RWPE1 (cell line): ENCODE measurements at regions not wholly inside any gene's neighbourhood (a gene's known extent, or its start where the extent isn't known, plus 50 kb on each side); places are given as distances from the start of the nearest gene placed in this dataset.

ENCODE experiments used
- CTCF ChIA-PET: fragments of 350-600 bp; sonication (Branson Sonifier 250); formaldehyde crosslinking; extraction: SDS; loops from one replicate; lab custom pipeline; 2021; lab: Yijun Ruan, JAX
- POLR2A ChIA-PET: fragments of 400-600 bp; formaldehyde crosslinking; extraction: SDS; loops from one replicate; lab custom pipeline; 2020; ENCODE audit warnings: antibody characterized with exemption; ENCODE audit not compliant: low non-redundant PET; lab: Yijun Ruan, JAX
- DNase-seq: peaks from one replicate; pipeline ENCODE4 v3.0.0; 2012; ENCODE audit warnings: low spot score
- H3K27ac ChIP-seq: fragments of 450-650 bp; 2 replicates; pipeline ENCODE4 v1.5.1; 2017
- TF ChIP-seq, protein P1 (sequence below): fragments of 450-650 bp; conservative IDR thresholded peaks from 2 replicates; pipeline ENCODE4 v1.5.1; 2017; ENCODE audit warnings: low read depth, mild to moderate bottlenecking

DNA sequence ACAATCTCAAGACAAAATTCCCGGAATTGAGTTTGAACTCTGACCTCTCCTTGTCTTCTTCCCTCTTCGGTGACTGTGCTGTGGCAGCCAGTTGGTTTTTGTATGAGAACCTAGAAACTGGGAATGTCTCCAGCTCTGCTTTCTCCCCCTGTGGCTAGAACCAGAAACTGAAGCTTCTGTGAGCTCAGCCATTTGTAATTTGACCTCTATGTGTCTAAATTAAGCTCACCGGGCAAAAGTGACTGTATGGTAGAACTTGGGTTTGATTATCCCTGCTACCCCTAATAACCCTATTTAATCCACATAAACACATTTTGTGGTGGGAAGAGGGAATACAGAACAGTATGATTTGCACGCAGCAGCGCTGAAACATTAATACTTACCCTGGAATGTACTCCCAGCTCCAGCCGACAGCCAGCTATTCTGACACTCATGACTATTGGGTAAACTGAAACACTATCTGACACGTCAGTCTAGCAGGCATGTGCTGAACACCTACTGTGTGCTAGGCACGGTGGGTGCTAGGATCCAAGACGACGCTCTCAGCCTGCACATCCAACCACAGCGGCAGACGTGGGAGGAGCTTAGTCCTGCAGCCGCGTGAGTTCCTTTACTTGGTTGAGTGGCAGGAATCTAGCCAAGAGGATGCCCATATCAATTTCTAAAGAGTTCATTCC is 324.8 kb downstream of the SFMBT2 start:
- no peak overlapping the region for H3K27ac ChIP-seq
- TF ChIP-seq, protein P1, sequence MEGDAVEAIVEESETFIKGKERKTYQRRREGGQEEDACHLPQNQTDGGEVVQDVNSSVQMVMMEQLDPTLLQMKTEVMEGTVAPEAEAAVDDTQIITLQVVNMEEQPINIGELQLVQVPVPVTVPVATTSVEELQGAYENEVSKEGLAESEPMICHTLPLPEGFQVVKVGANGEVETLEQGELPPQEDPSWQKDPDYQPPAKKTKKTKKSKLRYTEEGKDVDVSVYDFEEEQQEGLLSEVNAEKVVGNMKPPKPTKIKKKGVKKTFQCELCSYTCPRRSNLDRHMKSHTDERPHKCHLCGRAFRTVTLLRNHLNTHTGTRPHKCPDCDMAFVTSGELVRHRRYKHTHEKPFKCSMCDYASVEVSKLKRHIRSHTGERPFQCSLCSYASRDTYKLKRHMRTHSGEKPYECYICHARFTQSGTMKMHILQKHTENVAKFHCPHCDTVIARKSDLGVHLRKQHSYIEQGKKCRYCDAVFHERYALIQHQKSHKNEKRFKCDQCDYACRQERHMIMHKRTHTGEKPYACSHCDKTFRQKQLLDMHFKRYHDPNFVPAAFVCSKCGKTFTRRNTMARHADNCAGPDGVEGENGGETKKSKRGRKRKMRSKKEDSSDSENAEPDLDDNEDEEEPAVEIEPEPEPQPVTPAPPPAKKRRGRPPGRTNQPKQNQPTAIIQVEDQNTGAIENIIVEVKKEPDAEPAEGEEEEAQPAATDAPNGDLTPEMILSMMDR = no peak
- POLR2A ChIA-PET = no interaction called here
- CTCF ChIA-PET = no interaction called here
- DNase-seq = no peak

DNA sequence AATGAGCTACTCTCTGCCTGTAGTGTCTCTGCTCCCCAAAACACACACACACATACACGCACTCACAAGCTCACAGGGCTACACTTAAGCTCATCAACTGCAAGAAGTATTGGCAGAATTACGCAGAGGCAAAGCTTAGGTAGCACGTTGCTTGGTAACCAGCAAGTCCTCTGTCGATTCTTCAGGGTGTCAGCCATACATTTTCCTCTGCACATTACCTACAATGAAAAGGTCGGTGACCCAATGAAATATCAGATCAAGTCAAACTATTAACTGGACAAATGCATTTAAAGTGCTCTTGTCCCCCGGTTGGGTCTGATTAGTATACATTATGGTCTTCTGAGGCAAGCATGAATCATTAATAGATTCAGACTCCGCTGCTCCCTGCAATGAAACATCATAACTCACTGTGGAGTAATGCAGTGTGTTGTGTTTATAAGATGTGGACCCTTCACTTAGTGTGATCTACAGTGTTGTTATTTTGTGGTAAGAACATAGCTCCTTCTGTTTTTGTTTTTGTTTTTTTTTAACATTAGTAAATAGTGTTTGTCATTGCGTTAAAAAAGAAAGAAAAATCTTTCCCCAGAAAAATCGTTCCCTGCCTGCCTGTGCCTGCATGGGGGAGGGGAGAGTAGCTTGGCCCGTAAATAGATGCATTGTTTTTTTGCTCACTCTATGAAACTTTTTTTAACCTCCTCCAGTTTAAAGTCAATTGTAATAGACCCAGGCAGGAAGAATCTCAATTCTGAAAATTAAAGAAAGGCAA is 325.5 kb downstream of the SFMBT2 start:
- CTCF ChIA-PET = interaction anchor here (0.6 kb wide), 1 partner anchor 440 kb away, joined by 4 read pairs; no protein-coding TSS in a partner anchor
- TF ChIP-seq, protein P1 = no peak
- POLR2A ChIA-PET = no interaction called here
- H3K27ac ChIP-seq = no peak overlapping the region
- DNase-seq = no peak

DNA sequence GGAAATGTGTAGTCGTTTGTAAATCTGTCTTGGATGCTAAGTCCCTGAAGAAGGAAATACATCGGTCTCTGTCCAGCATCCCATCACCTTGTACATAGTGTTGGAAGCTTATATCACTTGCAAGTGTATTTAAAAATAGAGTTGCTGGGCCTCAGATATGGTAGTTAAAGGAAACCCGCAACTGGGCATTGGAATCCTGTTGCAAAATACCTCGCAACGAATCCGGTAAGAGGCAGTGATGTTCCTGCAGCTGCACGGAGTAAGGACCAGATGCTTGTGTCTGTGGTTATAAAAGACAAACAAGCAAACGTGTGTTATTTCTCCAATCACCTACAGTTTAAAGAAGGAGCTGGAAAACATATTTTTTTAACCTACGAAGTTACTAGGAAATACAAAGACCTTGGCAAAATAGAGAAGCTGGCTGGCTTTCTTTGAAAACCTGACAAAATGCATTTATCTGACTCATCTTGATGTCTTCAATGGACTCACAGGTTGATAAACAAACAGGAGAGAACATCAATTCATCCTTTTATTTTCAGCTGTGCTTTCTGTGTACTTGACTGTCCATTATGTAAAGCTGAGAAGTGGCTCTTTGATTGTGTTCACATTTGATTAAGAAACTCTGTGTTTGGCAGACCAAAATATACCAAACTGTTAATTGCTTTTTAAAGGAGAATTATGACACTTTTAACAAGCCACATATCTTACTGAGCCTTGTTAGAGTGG is 326.4 kb downstream of the SFMBT2 start:
- DNase-seq = no peak
- TF ChIP-seq, protein P1 = no peak
- no peak overlapping the region for H3K27ac ChIP-seq
- POLR2A ChIA-PET = no interaction called here
- CTCF ChIA-PET = no interaction called here

DNA sequence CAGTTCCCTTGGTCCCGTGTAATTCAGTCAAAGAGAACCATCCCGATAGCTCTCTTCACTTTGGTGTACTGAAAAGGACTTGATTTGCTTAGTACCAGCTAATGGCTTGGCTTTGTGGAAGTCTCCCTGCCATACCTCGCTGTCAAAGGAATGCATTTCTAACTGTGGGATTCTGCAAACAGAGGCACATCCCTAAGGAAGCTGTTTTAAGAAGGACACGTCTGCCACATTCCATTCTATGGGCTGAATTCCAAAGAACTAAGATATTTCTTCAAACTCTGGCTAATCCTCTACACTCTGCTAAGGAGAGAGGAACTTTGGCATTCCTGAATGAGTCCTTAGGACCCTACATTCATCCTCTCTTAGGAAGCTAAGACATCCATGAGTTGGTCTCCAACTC is 327.9 kb downstream of the SFMBT2 start:
- ChIA-PET CTCF (interaction anchor here (0.6 kb wide), 1 partner anchor 154 kb away, joined by 3 read pairs; no protein-coding TSS in a partner anchor), POLR2A (no interaction called here)
- no peak for DNase-seq

DNA sequence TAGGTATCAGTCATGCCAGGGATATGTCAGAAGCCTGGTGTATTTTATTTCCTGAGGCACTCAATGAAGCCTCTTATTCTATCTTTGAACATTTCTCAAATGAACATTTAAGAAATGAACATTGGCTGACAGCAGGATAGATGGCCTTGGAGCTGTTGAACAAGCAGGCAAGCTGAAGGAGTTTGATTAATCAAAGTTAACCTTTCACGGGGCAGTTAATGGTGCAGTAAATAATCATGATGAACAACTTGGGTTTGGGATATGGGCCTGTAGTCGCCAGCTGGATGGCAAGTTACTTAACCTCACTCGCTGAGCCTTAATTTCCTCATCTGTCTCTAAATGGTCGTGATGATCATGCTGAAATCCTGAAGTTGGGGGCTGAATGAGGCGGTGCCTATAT is 333.0 kb downstream of the SFMBT2 start:
- TF ChIP-seq, protein P1 = no peak
- DNase-seq = no peak
- ChIA-PET POLR2A (no interaction called here), CTCF (interaction anchor here (0.9 kb wide), 1 partner anchor 158 kb away, joined by 3 read pairs; no protein-coding TSS in a partner anchor)
- no peak overlapping the region for H3K27ac ChIP-seq

More for the DNA sequence above, 327.9 kb downstream of the SFMBT2 start:
- TF ChIP-seq, protein P1 = no peak
- no peak overlapping the region for H3K27ac ChIP-seq

DNA sequence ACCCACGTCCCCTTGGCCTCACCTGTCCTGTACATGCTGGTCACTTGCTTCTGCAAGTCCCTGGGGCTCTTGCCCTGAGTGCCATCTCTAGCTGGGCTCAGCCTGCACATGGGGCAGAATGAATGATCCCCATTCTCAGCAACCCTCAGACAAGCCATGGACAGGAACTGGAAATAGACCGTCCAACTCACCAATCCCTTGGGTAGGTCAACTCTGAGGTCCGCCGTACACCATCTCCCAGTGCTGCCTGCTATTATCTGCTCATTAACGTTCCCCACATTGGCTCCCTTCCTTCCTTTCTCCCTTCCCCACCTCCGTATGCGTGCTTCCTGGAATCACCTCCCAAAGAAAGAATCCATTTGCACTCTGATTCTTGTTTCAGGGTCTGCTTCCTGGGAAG is 335.0 kb downstream of the SFMBT2 start:
- ChIA-PET POLR2A (no interaction called here), CTCF (no interaction called here)
- H3K27ac ChIP-seq = no peak overlapping the region
- DNase-seq = no peak
- TF ChIP-seq, protein P1 = no peak
